Ovary (tissue), 7 donors: ENCODE measurements at regions not wholly inside any gene's neighbourhood (a gene's known extent, or its start where the extent isn't known, plus 50 kb on each side); places are given as distances from the start of the nearest gene placed in this dataset.

Experiments used
- DNase-seq, 5 donors: peaks; one replicate each; pipeline ENCODE4 v3.0.0-alpha.2; 2019 to 2020
- H3K27ac ChIP-seq, 2 donors: fragments of 200-600 bp; one replicate each; pipeline versions ENCODE4 v1.5.1 to v1.8.0; 2019 to 2022
- H3K27me3 ChIP-seq: fragments of 200-600 bp; one replicate; pipeline ENCODE4 v1.8.0; 2022
- H3K36me3 ChIP-seq: fragments of 200-600 bp; sonication (generic); one replicate; pipeline ENCODE4 v1.5.1; 2019
- H3K4me1 ChIP-seq: one replicate; pipeline ENCODE4 v1.8.1; 2013; ENCODE audit warnings: mild to moderate bottlenecking, moderate library complexity; ENCODE audit not compliant: insufficient read depth
- H3K4me3 ChIP-seq: fragments of 200-600 bp; sonication (generic); one replicate; pipeline ENCODE4 v1.5.1; 2017
- H3K9me3 ChIP-seq, 2 donors: fragments of 200-600 bp in 1 of 2; sonication (generic) in 1 of 2; one replicate each; pipeline versions ENCODE4 v1.5.1 to v1.8.1; 2013 to 2019; ENCODE audit warnings: mild to moderate bottlenecking in 1 of 2, moderate library complexity in 1 of 2
- CTCF ChIP-seq, 3 donors: fragments of 450-650 bp in 2 of 3; fragments of 200-600 bp in 1 of 3; IDR thresholded peaks; one replicate each; pipeline versions ENCODE4 v1.5.1 to v1.8.0; 2016 to 2022; ENCODE audit warnings: antibody characterized with exemption in 3 of 3, mild to moderate bottlenecking in 1 of 3
- EP300 ChIP-seq: sonication (generic); formaldehyde crosslinking; IDR thresholded peaks from one replicate; pipeline ENCODE4 v1.6.1; 2017; ENCODE audit warnings: antibody characterized with exemption
- POLR2A ChIP-seq: fragments of 450-650 bp; IDR thresholded peaks from one replicate; pipeline ENCODE4 v1.6.1; 2017; ENCODE audit warnings: antibody characterized with exemption, mild to moderate bottlenecking, moderate library complexity
- WGBS, 3 donors: extraction: QIAGEN DNeasy Blood & Tissue Kit in 1 of 3; methylation state at CpG; one replicate each; pipeline versions ENCODE4 v1.1.5 to v1.1.7; 2013 to 2017; 5-methylcytosine and 5-hydroxymethylcytosine counted together
- intact Hi-C, 4 donors: fragments of 100-400 bp; cut with DNase I; formaldehyde crosslinking; loops; one replicate each; pipeline versions ENCODE4 v1.11.0 to v1.15.1; 2022 to 2023
- donor health status: DM: no; HTN: no; CAD: no; lungs with moderate emphysema.
- donor health status: DM: no; HTN: no; CAD: no.
- donor health status: Bipolar disorder and iron deficiency.
- donor health status: DM: no; HTN: no; CAD: no.
- donor health status: DM: yes; HTN: yes; CAD: no.

- Histone ChIP-seq H3K9me3 (no peaks in the 10 kb centered on the region), H3K27ac (no peak overlapping the region), H3K27me3 (no peaks in the 10 kb centered on the region), H3K36me3 (no peaks in the 10 kb centered on the region), H3K4me3 (no peak overlapping the region), H3K4me1 (no peaks in the 10 kb centered on the region)
- DNase-seq = no peak
- 76 to 81% (median 77%) methylated on average over 7 of the region's 7 CpGs for WGBS, 3 donors
- intact Hi-C loops = no loop called here
- no peak for TF ChIP-seq EP300
- no peak for TF ChIP-seq POLR2A
- no peak for TF ChIP-seq CTCF (IDR thresholded peaks at IDR 0.05)
Measured at GRCh38 chr12:131192951-131193350, 239.2 kb downstream of the ADGRD1 start.

GRCh38 chr12:131194166-131194565, 240.5 kb downstream of the ADGRD1 start:
- Histone ChIP-seq H3K9me3 (peaks cover 0 to 4% of the 10 kb centered on the region in 2 donors), H3K4me3 (no peak overlapping the region)
- 78 to 86% (median 81%) methylated on average over 5 of the region's 5 CpGs for WGBS, 3 donors

GRCh38 chr12:131195796-131196195, 242.1 kb downstream of the ADGRD1 start:
- Histone ChIP-seq H3K27ac (no peak overlapping the region), H3K9me3 (peaks cover 0 to 4% of the 10 kb centered on the region in 2 donors), H3K4me3 (no peak overlapping the region), H3K36me3 (no peaks in the 10 kb centered on the region), H3K4me1 (no peaks in the 10 kb centered on the region), H3K27me3 (no peaks in the 10 kb centered on the region)
- 89 to 93% (median 92%) methylated on average over 9 of the region's 9 CpGs for WGBS, 3 donors
- intact Hi-C loops = no loop called here
- no peak for TF ChIP-seq CTCF (IDR thresholded peaks at IDR 0.05)
- TF ChIP-seq POLR2A = no peak
- TF ChIP-seq EP300 = no peak
- no peak for DNase-seq

More at GRCh38 chr12:131194166-131194565, 240.5 kb downstream of the ADGRD1 start:
- intact Hi-C loops = no loop called here
- no peak for DNase-seq
- H3K4me1 ChIP-seq = no peaks in the 10 kb centered on the region
- no peak overlapping the region for H3K27ac ChIP-seq
- no peaks in the 10 kb centered on the region for H3K27me3 ChIP-seq
- TF ChIP-seq POLR2A (no peak), CTCF (IDR thresholded peaks at IDR 0.05) (no peak), EP300 (no peak)
- H3K36me3 ChIP-seq = no peaks in the 10 kb centered on the region

GRCh38 chr12:131196220-131196619, 242.5 kb downstream of the ADGRD1 start:
- no peaks in the 10 kb centered on the region for H3K27me3 ChIP-seq
- intact Hi-C loops = no loop called here

More at GRCh38 chr12:131196220-131196619, 242.5 kb downstream of the ADGRD1 start:
- no peaks in the 10 kb centered on the region for H3K4me1 ChIP-seq
- no peak for DNase-seq
- no peak overlapping the region for H3K4me3 ChIP-seq
- no peak overlapping the region for H3K27ac ChIP-seq
- peaks cover 0 to 4% of the 10 kb centered on the region in 2 donors for H3K9me3 ChIP-seq
- H3K36me3 ChIP-seq = no peaks in the 10 kb centered on the region
- WGBS, 3 donors = 77 to 84% (median 84%) methylated on average over 4 of the region's 4 CpGs
- TF ChIP-seq CTCF (IDR thresholded peaks at IDR 0.05) (no peak), POLR2A (no peak), EP300 (no peak)
